CD4-positive, alpha-beta T cell treated with Interleukin-15 for 4 hours (primary cell): ENCODE measurements at regions not wholly inside any gene's neighbourhood (a gene's known extent, or its start where the extent isn't known, plus 50 kb on each side); places are given as distances from the start of the nearest gene placed in this dataset.

Source experiments
- DNase-seq: peaks from one replicate; pipeline ENCODE4 v3.0.0-alpha.2; 2020; ENCODE audit warnings: low spot score

GRCh38 chr5:10876006-10876744, 115.1 kb upstream of the DAP start:
- no peak for DNase-seq

GRCh38 chr5:10875201-10875768, 114.3 kb upstream of the DAP start:
- no peak for DNase-seq

GRCh38 chr5:10874541-10874940, 113.5 kb upstream of the DAP start:
- DNase-seq: no peak

GRCh38 chr5:10870791-10871190, 109.8 kb upstream of the DAP start:
- no peak for DNase-seq

DNA sequence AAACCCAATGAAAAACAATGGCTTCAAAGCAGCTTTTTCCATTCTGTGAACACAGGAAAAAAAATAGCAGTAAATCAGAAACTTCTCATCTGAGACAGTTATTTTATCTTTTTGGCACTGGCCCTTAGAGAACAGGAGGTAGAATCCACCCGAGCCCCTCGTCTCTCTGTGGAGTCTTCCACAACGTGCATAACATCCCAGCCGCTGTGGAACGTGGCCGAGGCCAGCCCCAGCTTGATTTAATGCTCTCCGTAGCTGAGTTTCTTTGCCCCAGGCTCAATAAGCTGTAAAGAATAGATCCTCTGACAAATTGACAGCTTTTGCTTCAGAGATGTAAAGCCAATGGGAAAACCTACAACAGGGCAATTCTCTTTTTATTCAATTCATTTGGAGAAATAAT, 107.9 kb upstream of the DAP start:
- DNase-seq: no peak

- no peak for DNase-seq
Measured at GRCh38 chr5:10867389-10868303, 106.6 kb upstream of the DAP start.

DNA sequence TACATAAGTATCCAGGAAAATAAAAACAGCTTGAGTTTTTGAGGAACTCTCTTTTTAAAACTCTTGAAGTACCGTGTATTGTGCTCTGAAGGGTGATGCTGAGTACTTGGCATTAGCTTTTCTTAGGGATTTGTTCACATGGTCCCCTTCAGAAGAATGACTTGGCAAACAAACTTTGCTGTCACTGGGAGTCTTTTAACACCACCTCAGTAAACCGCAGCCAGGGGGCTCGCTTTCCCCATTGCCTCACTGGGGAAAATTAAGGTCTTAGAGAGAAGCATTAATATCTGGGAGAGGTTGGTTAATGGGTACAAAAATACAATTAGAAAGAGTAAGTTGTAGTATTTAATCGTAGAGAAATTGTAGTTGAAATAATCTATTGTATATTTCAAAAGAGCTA, 105.9 kb upstream of the DAP start:
- no peak for DNase-seq

- peak; percentile 44 for DNase-seq
Measured at GRCh38 chr5:10863763-10864383, 102.8 kb upstream of the DAP start.

DNA sequence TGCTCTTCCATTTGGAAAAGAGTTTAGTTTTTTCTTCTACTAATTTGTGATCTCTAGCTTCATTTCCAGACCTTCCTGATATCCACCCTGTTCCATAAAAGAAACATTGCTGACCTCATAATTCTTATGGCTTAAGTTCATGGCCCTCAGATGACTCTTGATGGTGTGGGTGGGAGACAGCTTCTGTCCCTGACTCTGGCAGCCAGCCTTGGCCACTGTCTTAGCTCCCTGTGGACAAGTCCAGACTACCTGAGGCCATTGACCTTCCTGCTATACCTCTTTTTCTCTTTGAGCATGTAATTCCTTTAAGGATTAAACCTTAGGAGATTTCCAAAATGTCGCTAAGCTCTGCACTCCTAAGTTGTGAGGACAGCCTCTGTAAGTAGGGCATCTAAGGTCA, 101.1 kb upstream of the DAP start:
- no peak for DNase-seq

DNA sequence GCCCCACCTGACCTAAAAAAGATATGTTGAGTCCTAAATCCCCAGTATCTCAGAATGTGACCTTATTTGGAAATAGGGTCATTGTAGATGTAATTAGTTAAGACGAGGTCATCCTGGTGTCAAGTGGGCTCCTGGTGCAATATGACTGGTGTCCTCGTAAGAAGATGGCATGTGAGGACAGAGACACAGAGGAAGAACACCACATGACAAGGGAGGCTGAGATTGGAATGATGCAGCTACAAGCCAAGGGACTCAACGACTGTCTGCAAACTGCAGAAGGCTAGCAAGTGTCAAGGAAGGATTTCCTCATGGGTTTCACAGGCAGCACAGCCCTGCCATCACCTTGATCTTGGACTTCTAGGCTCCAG, 100.4 kb upstream of the DAP start:
- no peak for DNase-seq

GRCh38 chr5:10860645-10861422, 99.8 kb upstream of the DAP start:
- DNase-seq: no peak

DNA sequence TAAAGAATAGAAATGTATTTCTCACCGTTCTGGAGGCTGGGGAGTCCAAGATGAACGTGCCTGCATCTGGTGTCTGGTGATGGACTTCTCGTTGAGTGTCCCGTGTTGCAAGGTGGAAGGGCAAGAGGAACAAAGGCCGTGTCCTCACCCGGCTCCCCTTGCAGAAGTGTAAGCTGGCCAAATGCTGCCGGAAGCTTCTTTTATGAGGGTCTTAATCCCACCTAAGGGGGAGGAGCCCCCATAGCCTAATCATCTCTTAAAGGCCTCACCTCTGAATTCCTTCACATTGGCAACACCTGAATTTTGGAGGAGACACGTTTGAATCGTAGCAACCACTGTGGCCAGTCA, 99.1 kb upstream of the DAP start:
- no peak for DNase-seq

- no peak for DNase-seq
Measured at GRCh38 chr5:10859393-10860195, 98.6 kb upstream of the DAP start.

GRCh38 chr5:10858945-10859344, 97.9 kb upstream of the DAP start:
- DNase-seq: no peak

DNA sequence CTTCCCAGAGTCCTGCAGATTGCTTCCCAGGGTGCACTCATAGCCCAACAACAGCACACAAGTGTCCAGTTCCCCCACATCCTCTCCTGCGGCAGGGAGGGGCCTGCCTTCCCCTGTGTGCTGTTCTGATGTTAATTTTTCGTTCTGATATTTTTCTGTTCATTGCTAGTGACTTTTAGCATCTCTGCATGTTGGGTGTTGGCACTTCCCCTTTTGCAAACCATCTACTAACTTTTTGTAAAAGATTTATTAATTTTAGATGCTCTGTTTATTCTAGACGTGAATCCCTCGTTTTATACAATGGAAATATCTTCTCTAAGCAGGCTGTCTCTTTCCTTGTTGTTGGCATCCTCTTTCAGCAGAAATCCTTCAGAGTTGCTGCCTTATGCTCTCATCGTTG, 97.3 kb upstream of the DAP start:
- no peak for DNase-seq

GRCh38 chr5:10857338-10857733, 96.3 kb upstream of the DAP start:
- no peak for DNase-seq

- DNase-seq: no peak
Measured at GRCh38 chr5:10856683-10857337, 95.8 kb upstream of the DAP start.

DNA sequence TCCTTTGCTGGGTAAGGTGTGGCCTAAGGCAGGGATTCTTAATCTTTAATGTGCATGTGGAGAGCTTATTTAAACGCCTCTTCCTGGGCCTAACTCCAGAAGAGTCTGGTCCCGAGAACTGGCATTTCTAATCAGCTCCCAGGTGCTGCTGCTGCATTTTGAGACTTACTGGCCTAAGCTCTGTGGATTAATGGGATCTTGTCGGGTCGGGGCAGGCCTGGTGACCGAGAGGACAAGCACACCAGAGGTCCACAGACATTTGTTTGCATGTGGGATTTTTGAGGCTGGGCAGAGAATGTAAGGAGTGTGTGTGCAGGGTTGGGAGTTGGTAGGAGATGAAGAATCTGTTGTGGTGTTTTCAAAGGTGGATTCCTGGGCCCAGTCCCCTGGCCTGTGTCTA, 95.0 kb upstream of the DAP start:
- DNase-seq: no peak

DNA sequence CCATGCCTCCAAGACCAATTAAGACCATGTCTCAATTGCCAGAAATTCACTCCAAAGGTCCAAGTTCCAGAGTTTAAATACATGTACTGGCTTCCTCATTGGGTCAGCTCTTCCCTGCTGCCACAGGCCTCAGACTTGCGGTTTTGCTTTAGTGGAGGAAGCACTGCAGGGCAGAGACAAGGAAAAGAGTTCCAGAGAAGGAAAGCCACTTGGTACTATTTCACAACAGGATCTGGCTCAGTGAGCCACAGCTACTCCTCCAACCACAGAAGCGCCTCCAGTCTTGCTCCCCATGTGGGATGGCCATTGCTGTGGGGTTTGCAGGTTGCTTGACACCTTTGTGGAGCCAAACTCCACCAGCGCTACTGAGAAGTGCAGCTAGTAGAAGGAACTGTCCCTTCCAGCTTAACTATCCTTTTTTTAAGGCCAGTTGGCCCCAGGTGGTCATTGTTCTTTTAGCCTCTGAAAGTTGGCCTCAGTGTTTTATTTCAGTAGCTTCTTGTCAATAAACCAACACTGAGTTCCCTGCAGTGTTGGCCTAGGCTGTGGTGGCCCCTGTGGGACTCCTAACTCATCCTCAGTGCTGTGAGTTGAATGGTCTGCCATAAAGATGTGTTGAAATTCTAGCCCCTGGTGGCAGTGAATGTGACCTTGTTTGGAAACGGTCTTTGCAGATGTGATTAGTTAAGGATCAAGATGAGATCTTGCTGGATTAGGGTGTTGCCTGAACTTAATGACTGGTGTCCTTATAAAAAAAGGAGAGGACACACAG, 93.7 kb upstream of the DAP start:
- no peak for DNase-seq

- no peak for DNase-seq
Measured at GRCh38 chr5:10853154-10853553, 92.1 kb upstream of the DAP start.
